B cell (primary cell): ENCODE measurements at regions not wholly inside any gene's neighbourhood (a gene's known extent, or its start where the extent isn't known, plus 50 kb on each side); places are given as distances from the start of the nearest gene placed in this dataset.

ENCODE experiments used
- ATAC-seq: fragments of 200-7000 bp; cut with Tn5 transposase; one replicate; pipeline ENCODE4 v1.10.0; 2021; ENCODE audit warnings: low read depth, mild to moderate bottlenecking, moderate number of reproducible peaks, moderate library complexity
- CTCF ChIA-PET: fragments of 350-600 bp; sonication (Branson Sonifier 250); formaldehyde crosslinking; loops from one replicate; lab custom pipeline; 2021; ENCODE audit warnings: antibody characterized with exemption, inconsistent platforms; lab: Charles Lee
- POLR2A ChIA-PET: fragments of 350-600 bp; sonication (Branson Sonifier 250); formaldehyde crosslinking; loops from one replicate; lab custom pipeline; 2021; ENCODE audit warnings: antibody characterized with exemption; lab: Charles Lee
- DNase-seq: peaks from one replicate; pipeline ENCODE4 v3.0.0; 2013
- H2AFZ ChIP-seq: 2 replicates; pipeline ENCODE4 v1.6.1; 2012; ENCODE audit warnings: mild to moderate bottlenecking, low read depth, low read length; ENCODE audit not compliant: insufficient read depth, poor library complexity, severe bottlenecking
- H3K27ac ChIP-seq, 2 donors: 1 replicate in 1 of 2; 2 replicates in 1 of 2; pipeline ENCODE4 v1.5.1; 2012 to 2013; ENCODE audit warnings: low read length in 2 of 2, mild to moderate bottlenecking in 2 of 2, moderate library complexity in 1 of 2
- H3K27me3 ChIP-seq, 4 experiments: fragments of 200-600 bp in 1 of 4; sonication (generic) in 1 of 4; replicated peaks in 1 of 4; 1 replicate in 2 of 4; 2 replicates in 2 of 4; pipeline versions ENCODE4 v1.6.1 to v1.7.0; 2013 to 2016; ENCODE audit warnings: low read length in 3 of 4, mild to moderate bottlenecking in 2 of 4, mixed read lengths in 1 of 4, moderate library complexity in 1 of 4; ENCODE audit not compliant: insufficient read depth in 4 of 4, control insufficient read depth in 3 of 4; ENCODE audit errors: control extremely low read depth in 1 of 4
- H3K36me3 ChIP-seq, 2 experiments: replicated peaks in 1 of 2; 1 replicate in 1 of 2; 2 replicates in 1 of 2; pipeline versions ENCODE4 v1.6.1 to v1.7.1; 2013; ENCODE audit warnings: low read length in 1 of 2; ENCODE audit not compliant: insufficient read depth in 2 of 2, control insufficient read depth in 1 of 2; ENCODE audit errors: control extremely low read depth in 1 of 2, extremely low read depth in 1 of 2
- H3K4me1 ChIP-seq, 2 donors: fragments of 200-600 bp in 1 of 2; sonication (generic) in 1 of 2; 1 replicate in 1 of 2; 2 replicates in 1 of 2; pipeline versions ENCODE4 v1.5.1 to v1.6.1; 2013 to 2017; ENCODE audit warnings: low read length in 2 of 2; ENCODE audit not compliant: control insufficient read depth in 2 of 2, insufficient read depth in 2 of 2
- H3K4me2 ChIP-seq: replicated peaks from 2 replicates; pipeline ENCODE3; 2012; ENCODE audit warnings: mild to moderate bottlenecking, low read depth, low read length; ENCODE audit not compliant: poor library complexity, severe bottlenecking
- H3K4me3 ChIP-seq, 5 experiments: fragments of 200-600 bp in 1 of 5; sonication (generic) in 1 of 5; 1 replicate in 3 of 5; 2 replicates in 2 of 5; pipeline versions ENCODE4 v1.5.1 to v1.7.0; 2011 to 2016; ENCODE audit warnings: low read length in 4 of 5, mild to moderate bottlenecking in 4 of 5, low read depth in 2 of 5, control low read depth in 1 of 5, moderate library complexity in 1 of 5; ENCODE audit not compliant: insufficient read depth in 1 of 5; ENCODE audit errors: control extremely low read depth in 1 of 5, extremely low read depth in 1 of 5
- H3K79me2 ChIP-seq: fragments of 200-600 bp; sonication (generic); one replicate; pipeline ENCODE4 v1.6.0; 2016; ENCODE audit warnings: low read length; ENCODE audit not compliant: control insufficient read depth, insufficient read depth
- H3K9ac ChIP-seq: fragments of 200-600 bp; sonication (generic); 2 replicates; pipeline ENCODE4 v1.6.1; 2017; ENCODE audit warnings: mild to moderate bottlenecking, low read length, moderate library complexity
- H3K9me3 ChIP-seq, 3 donors: one replicate each; pipeline versions ENCODE4 v1.6.1 to v1.7.1; 2013; ENCODE audit warnings: low read length in 2 of 3; ENCODE audit not compliant: control insufficient read depth in 2 of 3, insufficient read depth in 1 of 3; ENCODE audit errors: control extremely low read depth in 1 of 3
- H4K20me1 ChIP-seq: 2 replicates; pipeline ENCODE4 v1.6.0; 2012; ENCODE audit warnings: mild to moderate bottlenecking, low read length; ENCODE audit not compliant: insufficient read depth, control insufficient read depth, poor library complexity, severe bottlenecking
- H3K27ac Mint-ChIP-seq: one replicate; pipeline ENCODE4 v1.8.0; 2021; ENCODE audit warnings: mixed read lengths
- H3K27me3 Mint-ChIP-seq: one replicate; pipeline ENCODE4 v1.8.0; 2021; ENCODE audit warnings: mixed read lengths
- H3K4me1 Mint-ChIP-seq: one replicate; pipeline ENCODE4 v1.8.0; 2021; ENCODE audit warnings: mixed read lengths
- H3K4me3 Mint-ChIP-seq: one replicate; pipeline ENCODE4 v1.8.0; 2021; ENCODE audit warnings: mixed read lengths
- H3K9me3 Mint-ChIP-seq: one replicate; pipeline ENCODE4 v1.8.0; 2022; ENCODE audit warnings: mixed read lengths; ENCODE audit not compliant: insufficient read depth
- EZH2 ChIP-seq: IDR thresholded peaks from 2 replicates; pipeline ENCODE4 v1.6.1; 2012; ENCODE audit warnings: borderline replicate concordance, low read depth, mild to moderate bottlenecking, moderate library complexity, low read length; ENCODE audit not compliant: insufficient read depth, poor library complexity, severe bottlenecking
- WGBS: methylation state at CpG from one replicate; pipeline ENCODE4 v1.1.5; 2013; ENCODE audit warnings: missing lambda C conversion rate; ENCODE audit not compliant: insufficient coverage; 5-methylcytosine and 5-hydroxymethylcytosine counted together
- intact Hi-C: fragments of 100-400 bp; cut with micrococcal nuclease; formaldehyde crosslinking; loops from one replicate; pipeline ENCODE4 v1.10.0; 2022
- TF ChIP-seq, protein P1 (sequence below): fragments of 200-600 bp; IDR thresholded peaks from one replicate; pipeline ENCODE4 v1.8.0; 2022; ENCODE audit warnings: antibody characterized with exemption, mild to moderate bottlenecking

DNA sequence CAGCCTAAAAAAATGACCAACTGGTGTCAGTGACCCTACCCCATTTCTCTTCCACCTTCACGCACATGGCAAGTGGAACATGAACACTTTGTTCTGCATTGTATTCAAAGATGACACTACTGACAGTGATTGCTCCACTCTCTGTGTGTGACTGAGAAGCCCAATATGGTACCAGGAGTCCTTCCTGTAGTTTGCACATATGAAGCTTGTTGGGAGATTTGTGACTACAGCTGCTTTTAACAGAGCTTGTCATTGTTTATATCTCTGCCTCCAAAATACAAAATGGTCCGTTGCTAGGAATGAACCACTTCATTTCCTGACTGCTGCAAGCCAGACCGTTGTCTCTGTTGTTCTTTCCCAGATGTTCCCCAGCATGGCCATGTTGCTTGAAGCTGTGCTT is 140.3 kb upstream of the TCF21 start:
- H3K27me3 Mint-ChIP-seq, result no peaks in the 10 kb centered on the region
- Histone ChIP-seq H3K9ac (no peak overlapping the region), H3K4me3 (no peak overlapping the region), H3K4me1 (no peaks in the 10 kb centered on the region), H4K20me1 (no peaks in the 10 kb centered on the region), H3K27ac (no peak overlapping the region), H3K4me2 (no peak overlapping the region), H3K9me3 (peaks cover 0 to 4% (median 0%) of the 10 kb centered on the region in 3 donors), H3K36me3 (no peaks in the 10 kb centered on the region), H3K79me2 (no peaks in the 10 kb centered on the region), H3K27me3 (no peaks in the 10 kb centered on the region), H2AFZ (no peak overlapping the region)
- ChIA-PET CTCF (no interaction called here), POLR2A (no interaction called here)
- H3K27ac Mint-ChIP-seq, result no peak overlapping the region
- no peak for DNase-seq
- no peaks in the 10 kb centered on the region for H3K9me3 Mint-ChIP-seq
- no peaks in the 10 kb centered on the region for H3K4me1 Mint-ChIP-seq
- 53% methylated on average over 2 of the region's 3 CpGs for WGBS
- TF ChIP-seq, protein P1, sequence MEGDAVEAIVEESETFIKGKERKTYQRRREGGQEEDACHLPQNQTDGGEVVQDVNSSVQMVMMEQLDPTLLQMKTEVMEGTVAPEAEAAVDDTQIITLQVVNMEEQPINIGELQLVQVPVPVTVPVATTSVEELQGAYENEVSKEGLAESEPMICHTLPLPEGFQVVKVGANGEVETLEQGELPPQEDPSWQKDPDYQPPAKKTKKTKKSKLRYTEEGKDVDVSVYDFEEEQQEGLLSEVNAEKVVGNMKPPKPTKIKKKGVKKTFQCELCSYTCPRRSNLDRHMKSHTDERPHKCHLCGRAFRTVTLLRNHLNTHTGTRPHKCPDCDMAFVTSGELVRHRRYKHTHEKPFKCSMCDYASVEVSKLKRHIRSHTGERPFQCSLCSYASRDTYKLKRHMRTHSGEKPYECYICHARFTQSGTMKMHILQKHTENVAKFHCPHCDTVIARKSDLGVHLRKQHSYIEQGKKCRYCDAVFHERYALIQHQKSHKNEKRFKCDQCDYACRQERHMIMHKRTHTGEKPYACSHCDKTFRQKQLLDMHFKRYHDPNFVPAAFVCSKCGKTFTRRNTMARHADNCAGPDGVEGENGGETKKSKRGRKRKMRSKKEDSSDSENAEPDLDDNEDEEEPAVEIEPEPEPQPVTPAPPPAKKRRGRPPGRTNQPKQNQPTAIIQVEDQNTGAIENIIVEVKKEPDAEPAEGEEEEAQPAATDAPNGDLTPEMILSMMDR, result no peak
- no peak for TF ChIP-seq EZH2
- intact Hi-C loops, result loop anchor here (2.0 kb wide), 1 partner anchor 162 kb away; no protein-coding TSS in a partner anchor
- no peak overlapping the region for H3K4me3 Mint-ChIP-seq
- no peak for ATAC-seq

DNA sequence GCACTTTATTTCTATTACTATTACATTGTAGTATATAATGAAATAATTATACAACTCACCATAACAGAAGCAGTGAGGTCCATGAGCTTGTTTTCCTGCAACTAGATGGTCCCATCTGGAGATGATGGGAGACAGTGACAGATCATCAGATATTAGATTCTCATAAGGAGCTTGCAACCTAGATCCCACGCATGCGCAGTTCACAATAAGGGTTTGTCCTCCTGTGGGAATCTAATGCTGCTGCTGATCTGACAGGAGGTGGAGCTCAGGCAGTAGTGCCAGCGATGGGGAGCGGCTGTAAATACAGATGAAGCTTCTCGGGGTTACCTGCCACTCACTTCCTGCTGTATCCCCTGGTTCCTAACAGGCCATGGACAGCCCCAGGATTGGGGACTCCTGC is 139.5 kb upstream of the TCF21 start:
- Histone ChIP-seq H3K79me2 (no peaks in the 10 kb centered on the region), H2AFZ (no peak overlapping the region), H3K27me3 (no peaks in the 10 kb centered on the region), H3K4me3 (no peak overlapping the region), H3K9me3 (peaks cover 0 to 4% (median 0%) of the 10 kb centered on the region in 3 donors), H3K27ac (no peak overlapping the region), H3K4me1 (no peaks in the 10 kb centered on the region), H3K36me3 (no peaks in the 10 kb centered on the region), H3K4me2 (no peak overlapping the region), H4K20me1 (no peaks in the 10 kb centered on the region), H3K9ac (no peak overlapping the region)
- Mint-ChIP-seq H3K9me3 (no peaks in the 10 kb centered on the region), H3K27ac (no peak overlapping the region), H3K4me1 (no peaks in the 10 kb centered on the region), H3K27me3 (no peaks in the 10 kb centered on the region), H3K4me3 (no peak overlapping the region)
- ChIA-PET CTCF (no interaction called here), POLR2A (no interaction called here)
- TF ChIP-seq, protein P1, result no peak
- no peak for TF ChIP-seq EZH2
- 96% methylated on average over 3 of the region's 5 CpGs for WGBS
- no peak for DNase-seq
- ATAC-seq, result no peak
- intact Hi-C loops, result loop anchor here (2.0 kb wide), 1 partner anchor 163 kb away; no protein-coding TSS in a partner anchor
